ENCODE measurements at regions not wholly inside any gene's neighbourhood (a gene's known extent, or its start where the extent isn't known, plus 50 kb on each side); places are given as distances from the start of the nearest gene placed in this dataset.

DNA sequence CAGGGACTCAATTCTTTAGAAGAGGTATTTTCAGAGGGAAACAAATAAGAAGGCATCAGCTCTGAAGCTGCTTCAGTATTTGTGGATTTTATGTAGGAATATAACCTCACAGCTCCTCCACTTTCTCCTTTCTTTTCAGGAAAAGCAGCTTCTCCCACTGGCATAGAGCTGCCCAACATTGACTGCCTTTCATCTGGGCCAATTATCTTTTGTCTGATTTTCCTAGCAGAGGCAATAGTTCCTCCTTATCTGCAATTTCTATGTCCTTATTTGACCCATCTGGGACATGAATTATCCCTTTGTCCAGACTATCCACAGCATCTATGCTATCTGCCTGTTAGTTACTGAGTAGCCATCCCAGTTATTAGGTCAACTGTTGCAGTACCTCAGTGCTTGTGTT is 1671.2 kb upstream of the ACO1 start:
- TF ChIP-seq, protein P1, sequence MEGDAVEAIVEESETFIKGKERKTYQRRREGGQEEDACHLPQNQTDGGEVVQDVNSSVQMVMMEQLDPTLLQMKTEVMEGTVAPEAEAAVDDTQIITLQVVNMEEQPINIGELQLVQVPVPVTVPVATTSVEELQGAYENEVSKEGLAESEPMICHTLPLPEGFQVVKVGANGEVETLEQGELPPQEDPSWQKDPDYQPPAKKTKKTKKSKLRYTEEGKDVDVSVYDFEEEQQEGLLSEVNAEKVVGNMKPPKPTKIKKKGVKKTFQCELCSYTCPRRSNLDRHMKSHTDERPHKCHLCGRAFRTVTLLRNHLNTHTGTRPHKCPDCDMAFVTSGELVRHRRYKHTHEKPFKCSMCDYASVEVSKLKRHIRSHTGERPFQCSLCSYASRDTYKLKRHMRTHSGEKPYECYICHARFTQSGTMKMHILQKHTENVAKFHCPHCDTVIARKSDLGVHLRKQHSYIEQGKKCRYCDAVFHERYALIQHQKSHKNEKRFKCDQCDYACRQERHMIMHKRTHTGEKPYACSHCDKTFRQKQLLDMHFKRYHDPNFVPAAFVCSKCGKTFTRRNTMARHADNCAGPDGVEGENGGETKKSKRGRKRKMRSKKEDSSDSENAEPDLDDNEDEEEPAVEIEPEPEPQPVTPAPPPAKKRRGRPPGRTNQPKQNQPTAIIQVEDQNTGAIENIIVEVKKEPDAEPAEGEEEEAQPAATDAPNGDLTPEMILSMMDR (conservative IDR thresholded peaks at IDR 0.05; ENCODE audit: low read length), result no peak
- TF ChIP-seq EZH2phosphoT487 (IDR thresholded peaks at IDR 0.05; ENCODE audit: borderline replicate concordance), result no peak

All from Loucy (cell line).